AG10803 (cell line): ENCODE measurements at regions not wholly inside any gene's neighbourhood (a gene's known extent, or its start where the extent isn't known, plus 50 kb on each side); places are given as distances from the start of the nearest gene placed in this dataset.

Source experiments
- DNase-seq: peaks from one replicate; pipeline ENCODE4 v3.0.0; 2010; ENCODE audit warnings: low read depth
- H3K4me3 ChIP-seq: 2 replicates; pipeline ENCODE4 v1.5.1; 2011; ENCODE audit warnings: mild to moderate bottlenecking, low read length, control low read depth
- CTCF ChIP-seq: conservative IDR thresholded peaks from 2 replicates; pipeline ENCODE4 v1.5.1; 2011; ENCODE audit warnings: mild to moderate bottlenecking, low read length, control low read depth, inconsistent platforms

GRCh38 chr1:81472387-81472786, 328.3 kb upstream of the ADGRL2 start:
- DNase-seq, result no peak
- no peak for TF ChIP-seq CTCF
- no peak overlapping the region for H3K4me3 ChIP-seq

- no peak overlapping the region for H3K4me3 ChIP-seq
- no peak for DNase-seq
- TF ChIP-seq CTCF, result 0 out of 2 replicates have a peak, but pooled peaks have one; percentile 1
These were observed 329.5 kb upstream of the ADGRL2 start for GRCh38 chr1:81471255-81471654.

- H3K4me3 ChIP-seq, result no peak overlapping the region
- no peak for DNase-seq
- TF ChIP-seq CTCF, result no peak
These were observed 330.5 kb upstream of the ADGRL2 start for GRCh38 chr1:81470275-81470674.

- no peak for DNase-seq
- H3K4me3 ChIP-seq, result no peak overlapping the region
- TF ChIP-seq CTCF, result no peak
These were observed 333.4 kb upstream of the ADGRL2 start for GRCh38 chr1:81467383-81467782.

GRCh38 chr1:81466961-81467360, 333.8 kb upstream of the ADGRL2 start:
- DNase-seq, result no peak
- TF ChIP-seq CTCF, result no peak
- no peak overlapping the region for H3K4me3 ChIP-seq

GRCh38 chr1:81463936-81464837, 336.5 kb upstream of the ADGRL2 start:
- H3K4me3 ChIP-seq, result no peak overlapping the region
- TF ChIP-seq CTCF, result no peak
- no peak for DNase-seq

- H3K4me3 ChIP-seq, result no peak overlapping the region
- TF ChIP-seq CTCF, result no peak
- no peak for DNase-seq
These were observed 341.7 kb upstream of the ADGRL2 start for GRCh38 chr1:81459043-81459442.
